LHCN-M2 (cell line): ENCODE measurements at regions not wholly inside any gene's neighbourhood (a gene's known extent, or its start where the extent isn't known, plus 50 kb on each side); places are given as distances from the start of the nearest gene placed in this dataset.
"Not testable (repeated sequence)": the region's sequence is repeated elsewhere in the genome, so short reads cannot be mapped to it uniquely, and the experiment has no call there.

Source experiments
- DNase-seq: peaks from one replicate; pipeline ENCODE4 v3.0.0-alpha.2; 2012; ENCODE audit warnings: low read depth

DNA sequence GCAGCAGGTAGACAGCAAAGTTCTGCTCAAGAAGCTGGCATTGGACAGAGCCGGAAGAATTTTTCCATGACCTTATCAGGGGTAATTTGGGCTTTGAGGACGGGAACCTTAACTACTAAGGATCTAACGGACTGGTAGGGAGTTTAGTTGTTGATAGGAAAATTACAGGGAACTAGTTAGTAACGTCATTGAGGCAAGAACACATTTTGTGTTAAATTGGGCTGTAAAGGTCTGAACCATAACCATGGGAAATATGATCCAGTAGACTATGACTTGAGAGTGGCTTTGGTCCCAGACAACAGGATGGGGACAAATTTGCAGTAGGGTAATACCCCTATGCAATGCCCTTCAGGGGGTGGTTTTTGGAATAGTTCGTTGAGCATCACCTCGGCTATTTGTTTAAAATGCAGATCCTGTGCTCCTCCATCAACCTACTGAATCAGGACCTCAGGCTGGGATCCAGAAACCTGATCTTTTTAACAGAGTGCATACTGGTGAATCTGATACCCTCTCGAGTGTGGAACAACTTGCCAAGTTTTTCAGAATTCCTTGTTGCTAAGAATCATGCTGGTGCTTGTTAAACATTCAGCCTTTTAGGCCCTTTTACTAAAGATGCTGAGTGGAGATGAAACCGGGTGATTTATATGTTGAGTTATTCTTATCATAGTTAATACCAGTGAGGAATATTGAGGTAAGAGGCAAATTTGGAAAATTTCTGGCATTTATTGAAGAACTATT lies 255.1 kb downstream of the MAP2K6 start:
- peak; percentile 40 for DNase-seq

DNA sequence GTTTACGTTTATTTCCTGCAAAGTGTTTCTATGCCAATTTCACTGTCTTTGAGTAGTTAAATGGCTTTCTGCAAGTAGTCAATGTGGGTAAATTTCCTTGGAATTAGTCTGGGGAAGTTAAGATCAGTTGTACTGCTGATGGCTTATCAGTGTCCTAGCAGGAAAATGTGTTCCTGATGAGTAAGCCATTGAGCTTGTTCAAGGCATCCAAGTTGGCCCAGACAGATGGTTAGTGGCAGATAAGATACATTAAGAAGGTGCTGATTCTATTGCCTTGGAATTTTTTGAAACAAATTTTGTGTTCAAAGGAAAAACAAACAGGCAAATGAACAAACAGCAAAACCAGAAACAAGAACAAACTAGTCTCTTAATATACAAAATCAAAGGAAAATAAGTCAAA lies 258.4 kb downstream of the MAP2K6 start:
- peak; percentile 74 for DNase-seq

- DNase-seq, result no peak
Observed at GRCh38 chr17:69677130-69677529, 262.6 kb downstream of the MAP2K6 start.

DNA sequence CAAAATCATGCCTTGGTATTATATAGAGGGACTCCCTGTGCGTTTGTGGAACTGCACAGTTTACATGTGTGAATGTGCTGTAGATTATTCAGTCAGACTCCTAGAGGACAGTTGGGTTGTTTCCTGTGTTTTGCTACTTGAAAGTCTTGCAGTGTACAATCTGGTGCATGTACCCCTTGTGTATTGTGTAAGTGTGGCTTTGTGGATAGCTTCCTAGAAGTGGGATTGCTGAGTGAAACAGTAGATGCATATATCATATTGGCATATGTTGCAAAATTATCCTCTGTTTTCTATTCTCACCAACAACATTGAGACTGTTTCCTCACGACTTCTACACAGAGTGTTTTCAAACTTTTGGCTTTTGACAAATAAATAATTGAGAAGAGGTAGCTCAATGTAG lies 263.7 kb downstream of the MAP2K6 start:
- DNase-seq, result no peak

GRCh38 chr17:69679829-69680228 lies 265.3 kb downstream of the MAP2K6 start:
- no peak for DNase-seq

DNA sequence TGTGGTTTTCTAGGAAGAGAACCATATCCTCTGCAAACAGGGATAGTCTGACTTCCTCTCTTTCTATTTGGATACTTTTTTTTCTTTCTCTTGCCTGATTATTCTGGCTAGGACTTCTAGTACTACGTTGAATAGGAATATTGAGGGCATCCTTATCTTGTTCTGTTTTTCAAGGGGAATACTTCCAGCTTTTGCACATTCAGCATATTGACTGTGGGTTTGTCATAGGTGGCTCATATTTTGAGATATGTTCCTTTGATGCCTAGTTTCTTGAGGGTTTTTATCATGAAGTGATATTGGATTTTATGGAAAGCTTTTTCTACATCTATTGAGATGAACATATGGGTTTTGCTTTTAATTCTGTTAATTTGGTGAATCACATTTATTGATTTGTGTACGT lies 269.8 kb downstream of the MAP2K6 start:
- DNase-seq, result no peak

DNA sequence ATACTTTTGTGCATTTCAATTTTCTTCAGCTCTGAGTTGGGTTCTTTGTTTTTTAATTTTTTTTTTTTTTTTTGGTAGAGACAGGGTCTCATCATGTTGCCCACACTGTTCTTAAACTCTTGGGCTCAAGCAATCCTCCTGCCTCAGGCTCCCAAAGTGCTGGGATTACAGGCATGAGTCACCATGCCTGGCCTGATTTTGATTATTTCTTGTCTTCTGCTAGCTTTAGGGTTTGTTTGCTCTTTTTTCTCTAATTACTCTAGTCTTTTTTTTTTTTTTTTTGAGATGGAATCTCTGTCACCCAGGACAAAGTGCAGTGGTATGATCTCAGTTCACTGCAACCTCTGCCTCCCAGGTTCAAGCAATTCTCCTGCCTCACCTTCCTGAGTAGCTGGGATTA lies 270.7 kb downstream of the MAP2K6 start:
- DNase-seq, result not testable (repeated sequence)

DNA sequence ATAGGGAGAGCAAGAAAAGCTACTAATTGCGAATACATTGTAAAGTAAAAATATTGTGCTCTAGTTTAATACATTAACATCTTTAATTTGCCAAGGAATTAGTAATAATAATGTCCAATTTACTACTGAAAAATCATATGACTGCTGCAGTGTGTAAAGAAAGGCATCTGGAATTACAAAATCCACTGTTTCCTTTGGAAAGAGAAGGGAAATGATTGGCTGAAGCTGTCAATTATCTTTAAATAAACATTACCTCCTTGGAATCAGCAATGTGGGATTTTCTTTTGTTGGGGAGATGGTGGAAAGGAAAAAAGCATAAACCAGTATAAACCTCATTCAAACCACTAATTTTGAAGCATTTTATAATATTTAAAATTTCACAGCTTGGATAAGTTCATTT lies 276.0 kb downstream of the MAP2K6 start:
- DNase-seq, result no peak

DNA sequence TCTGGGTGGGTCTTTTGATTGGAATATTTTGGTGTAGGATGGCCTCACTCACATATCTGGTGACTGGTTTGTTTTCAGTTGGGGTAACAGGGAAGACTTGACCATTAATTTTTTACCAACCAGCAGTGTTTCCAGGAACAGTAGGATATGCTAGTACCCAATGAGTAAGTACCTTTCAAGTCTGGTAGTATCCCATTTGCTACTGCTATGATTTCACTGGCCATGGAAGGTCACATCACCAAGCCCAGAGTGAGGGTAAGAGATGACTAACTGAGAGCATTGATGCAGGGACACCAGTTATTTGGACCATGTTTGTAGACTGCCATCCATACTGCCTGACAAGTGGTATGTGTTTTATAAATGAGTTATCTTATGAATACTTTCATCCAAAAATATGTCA lies 277.7 kb downstream of the MAP2K6 start:
- no peak for DNase-seq

DNA sequence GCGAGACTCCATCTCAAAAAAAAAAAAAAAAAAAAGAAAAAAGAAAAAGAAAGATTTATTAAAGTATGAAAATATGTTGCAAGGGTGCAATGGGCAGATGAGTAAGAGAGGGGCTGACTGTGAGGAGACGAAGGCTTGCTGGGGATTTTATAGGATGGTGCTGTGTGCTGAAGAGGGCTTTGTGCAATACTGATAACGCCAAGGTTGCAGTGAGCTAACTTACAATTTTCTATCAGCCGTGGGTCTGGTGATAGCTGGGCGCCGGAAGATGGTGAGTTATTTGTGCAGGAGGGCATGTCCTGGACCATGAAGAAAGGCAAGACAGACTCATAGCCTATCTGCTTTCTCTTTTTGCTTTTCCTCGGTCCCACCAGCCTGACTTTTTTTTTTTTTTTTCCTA lies 281.1 kb downstream of the MAP2K6 start:
- DNase-seq, result no peak

DNA sequence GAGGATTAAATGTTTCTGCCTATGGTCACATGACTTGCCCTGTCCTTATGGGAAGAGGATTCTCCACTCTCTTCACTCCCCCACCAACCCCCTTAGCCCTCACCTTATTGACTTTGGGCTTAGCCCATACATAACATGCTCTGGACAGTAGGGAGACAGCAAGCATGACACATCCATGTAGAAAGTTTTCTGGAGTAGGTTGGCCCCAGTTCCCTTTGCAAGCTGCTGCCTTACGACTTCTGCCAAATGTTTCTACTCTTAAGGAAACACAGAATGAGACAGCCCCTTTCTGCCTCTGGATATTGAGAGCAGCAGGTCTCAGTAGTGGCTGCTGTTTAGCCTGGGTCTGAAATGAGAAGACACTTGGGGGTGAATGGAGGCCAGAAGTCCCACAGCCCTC lies 282.2 kb downstream of the MAP2K6 start:
- no peak for DNase-seq

DNA sequence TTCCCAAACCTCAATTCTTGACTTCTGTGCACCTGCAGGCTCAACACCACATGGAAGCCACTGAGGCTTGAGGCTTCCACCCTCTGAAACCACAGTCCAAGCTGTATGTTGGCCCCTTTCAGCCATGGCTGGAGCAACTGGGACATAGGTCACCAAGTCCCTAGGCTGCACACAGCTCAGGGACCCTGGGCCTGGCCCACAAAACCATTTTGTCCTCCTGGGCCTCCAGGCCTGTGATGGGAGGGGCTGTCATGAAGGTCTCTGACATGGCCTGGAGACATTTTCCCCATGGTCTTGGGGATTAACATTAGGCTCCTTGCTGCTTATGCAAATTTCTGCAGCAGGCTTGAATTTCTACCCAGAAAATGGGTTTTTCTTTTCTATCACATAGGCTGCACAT lies 283.9 kb downstream of the MAP2K6 start:
- not testable (repeated sequence) for DNase-seq

GRCh38 chr17:69702078-69702477 lies 287.6 kb downstream of the MAP2K6 start:
- DNase-seq, result no peak

DNA sequence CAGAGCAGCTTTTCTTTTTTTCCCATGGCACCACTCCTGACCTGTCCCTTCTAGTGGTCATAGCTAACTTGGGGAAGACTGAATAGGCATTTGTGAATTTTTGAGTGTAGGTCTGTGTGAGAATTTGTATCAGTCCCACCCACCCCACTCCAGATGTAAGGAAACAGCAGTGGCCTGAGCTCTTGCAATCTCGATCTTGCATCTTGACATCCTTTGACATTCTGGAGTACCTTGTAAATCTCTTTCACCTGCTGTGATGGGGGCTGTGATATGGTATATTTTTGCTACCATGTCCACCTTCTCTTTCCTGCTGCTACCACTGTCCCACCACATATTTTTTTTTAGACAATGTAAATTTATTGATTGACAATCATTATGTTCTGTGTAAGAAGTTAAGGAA lies 289.3 kb downstream of the MAP2K6 start:
- DNase-seq, result no peak

GRCh38 chr17:69704935-69705334 lies 290.4 kb downstream of the MAP2K6 start:
- DNase-seq, result no peak

- no peak for DNase-seq
Observed at GRCh38 chr17:69706127-69706526, 291.6 kb downstream of the MAP2K6 start.

GRCh38 chr17:69709441-69709840 lies 294.9 kb downstream of the MAP2K6 start:
- DNase-seq, result no peak

GRCh38 chr17:69710926-69711325 lies 296.4 kb downstream of the MAP2K6 start:
- no peak for DNase-seq

GRCh38 chr17:69711541-69711940 lies 297.0 kb downstream of the MAP2K6 start:
- no peak for DNase-seq

GRCh38 chr17:69712801-69713311 lies 298.4 kb downstream of the MAP2K6 start:
- no peak for DNase-seq

DNA sequence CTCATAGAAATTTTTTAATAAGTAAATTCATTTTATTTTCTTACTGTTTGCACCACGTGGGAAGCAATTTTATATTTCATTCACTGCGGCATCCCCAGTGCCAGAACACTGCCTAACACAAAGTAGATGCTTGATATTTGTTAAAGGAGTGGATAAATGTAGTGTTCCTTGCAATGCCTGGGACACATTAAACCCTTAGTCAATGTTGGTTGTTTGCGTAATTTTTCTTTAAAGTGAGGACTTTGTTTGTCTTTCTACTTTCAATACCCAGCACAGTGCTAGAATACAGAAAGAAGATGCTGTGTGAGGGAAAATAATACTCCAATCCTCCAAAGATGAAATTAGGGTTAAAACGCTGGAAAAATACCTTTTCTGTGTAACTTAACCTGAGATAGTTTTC lies 299.3 kb downstream of the MAP2K6 start:
- DNase-seq, result no peak

DNA sequence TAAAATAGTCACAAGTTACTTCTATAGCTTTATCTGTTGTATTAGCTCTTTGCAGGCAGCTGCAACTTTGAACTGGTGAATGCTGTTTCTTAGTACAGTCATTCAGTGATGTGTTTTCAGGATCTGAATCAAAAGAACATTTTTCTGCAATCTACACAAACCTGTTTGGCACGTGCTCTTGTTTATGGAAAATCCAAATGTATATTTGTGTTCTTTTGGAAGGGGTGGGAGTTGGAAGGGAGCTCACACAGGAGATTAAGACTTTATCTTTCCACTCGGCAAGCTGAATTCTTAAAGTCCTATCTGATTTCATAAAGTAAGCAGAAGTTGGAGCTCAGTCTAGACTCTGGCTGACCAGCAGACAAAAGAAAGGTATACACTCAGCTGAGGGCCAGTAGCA lies 300.2 kb downstream of the MAP2K6 start:
- DNase-seq, result no peak

GRCh38 chr17:69715656-69716055 lies 301.2 kb downstream of the MAP2K6 start:
- no peak for DNase-seq

- no peak for DNase-seq
Observed at GRCh38 chr17:69716556-69716955, 302.1 kb downstream of the MAP2K6 start.
